Neural crest cell (in vitro differentiated cells): ENCODE measurements at regions not wholly inside any gene's neighbourhood (a gene's known extent, or its start where the extent isn't known, plus 50 kb on each side); places are given as distances from the start of the nearest gene placed in this dataset.

ENCODE experiments used
- DNase-seq: peaks from one replicate; pipeline ENCODE4 v3.0.0; 2021; ENCODE audit warnings: low read depth, mixed read lengths, low spot score
- H3K27ac Mint-ChIP-seq: one replicate; pipeline ENCODE4 v1.8.0; 2021; ENCODE audit warnings: mild to moderate bottlenecking, mixed read lengths; ENCODE audit not compliant: unreplicated experiment
- H3K27me3 Mint-ChIP-seq: 2 replicates; pipeline ENCODE4 v1.8.0; 2021; ENCODE audit warnings: low read depth, mild to moderate bottlenecking, mixed read lengths
- H3K36me3 Mint-ChIP-seq: 2 replicates; pipeline ENCODE4 v1.8.0; 2021; ENCODE audit warnings: low read depth, mild to moderate bottlenecking, mixed read lengths
- H3K4me1 Mint-ChIP-seq: 2 replicates; pipeline ENCODE4 v1.8.0; 2021; ENCODE audit warnings: mixed read lengths
- H3K4me3 Mint-ChIP-seq: one replicate; pipeline ENCODE4 v1.8.0; 2021; ENCODE audit warnings: mild to moderate bottlenecking, mixed read lengths
- H3K9me3 Mint-ChIP-seq: 2 replicates; pipeline ENCODE4 v1.8.0; 2021; ENCODE audit warnings: mixed read lengths
- TF ChIP-seq, protein P1 (sequence below): fragments of 200-600 bp; sonication (generic); conservative IDR thresholded peaks from 2 replicates; pipeline ENCODE4 v1.5.0; 2021; ENCODE audit warnings: antibody characterized with exemption, mild to moderate bottlenecking

- H3K27me3 Mint-ChIP-seq, result no peaks in the 10 kb centered on the region
- peaks cover 2% of the 10 kb centered on the region for H3K9me3 Mint-ChIP-seq
- TF ChIP-seq, protein P1, sequence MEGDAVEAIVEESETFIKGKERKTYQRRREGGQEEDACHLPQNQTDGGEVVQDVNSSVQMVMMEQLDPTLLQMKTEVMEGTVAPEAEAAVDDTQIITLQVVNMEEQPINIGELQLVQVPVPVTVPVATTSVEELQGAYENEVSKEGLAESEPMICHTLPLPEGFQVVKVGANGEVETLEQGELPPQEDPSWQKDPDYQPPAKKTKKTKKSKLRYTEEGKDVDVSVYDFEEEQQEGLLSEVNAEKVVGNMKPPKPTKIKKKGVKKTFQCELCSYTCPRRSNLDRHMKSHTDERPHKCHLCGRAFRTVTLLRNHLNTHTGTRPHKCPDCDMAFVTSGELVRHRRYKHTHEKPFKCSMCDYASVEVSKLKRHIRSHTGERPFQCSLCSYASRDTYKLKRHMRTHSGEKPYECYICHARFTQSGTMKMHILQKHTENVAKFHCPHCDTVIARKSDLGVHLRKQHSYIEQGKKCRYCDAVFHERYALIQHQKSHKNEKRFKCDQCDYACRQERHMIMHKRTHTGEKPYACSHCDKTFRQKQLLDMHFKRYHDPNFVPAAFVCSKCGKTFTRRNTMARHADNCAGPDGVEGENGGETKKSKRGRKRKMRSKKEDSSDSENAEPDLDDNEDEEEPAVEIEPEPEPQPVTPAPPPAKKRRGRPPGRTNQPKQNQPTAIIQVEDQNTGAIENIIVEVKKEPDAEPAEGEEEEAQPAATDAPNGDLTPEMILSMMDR, result no peak
- H3K27ac Mint-ChIP-seq, result no peak overlapping the region
- H3K36me3 Mint-ChIP-seq, result no peaks in the 10 kb centered on the region
- H3K4me3 Mint-ChIP-seq, result no peak overlapping the region
- no peaks in the 10 kb centered on the region for H3K4me1 Mint-ChIP-seq
- no peak for DNase-seq
Observed at GRCh38 chr18:73656691-73657090, 490.9 kb downstream of the FBXO15 start.

DNA sequence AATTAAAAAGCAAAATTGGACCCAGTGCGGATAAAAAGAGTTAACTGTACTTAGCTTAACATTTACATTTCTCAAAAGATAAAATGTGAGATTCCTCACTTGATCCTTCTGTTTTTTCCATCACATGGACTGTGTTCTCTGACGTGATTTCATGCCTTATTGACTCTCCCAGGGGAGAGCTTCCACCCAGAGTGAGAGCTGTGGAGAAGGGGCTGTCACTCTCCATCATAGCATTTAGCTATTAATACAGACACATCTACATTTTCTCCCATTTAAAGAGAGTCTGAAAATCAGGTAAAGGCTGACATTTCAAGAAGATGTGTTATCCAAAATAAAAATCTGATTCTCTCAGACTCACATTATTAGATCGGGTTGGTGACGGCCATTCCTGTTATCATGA lies 493.8 kb downstream of the FBXO15 start:
- TF ChIP-seq, protein P1, result no peak
- Mint-ChIP-seq H3K27ac (no peak overlapping the region), H3K9me3 (peaks cover 2% of the 10 kb centered on the region), H3K36me3 (no peaks in the 10 kb centered on the region), H3K4me3 (no peak overlapping the region), H3K27me3 (no peaks in the 10 kb centered on the region), H3K4me1 (no peaks in the 10 kb centered on the region)
- DNase-seq, result no peak

GRCh38 chr18:73653251-73653650 lies 494.4 kb downstream of the FBXO15 start:
- DNase-seq, result no peak
- peaks cover 2% of the 10 kb centered on the region for H3K9me3 Mint-ChIP-seq
- TF ChIP-seq, protein P1, result no peak
- no peaks in the 10 kb centered on the region for H3K36me3 Mint-ChIP-seq
- no peaks in the 10 kb centered on the region for H3K27me3 Mint-ChIP-seq
- no peaks in the 10 kb centered on the region for H3K4me1 Mint-ChIP-seq
- H3K4me3 Mint-ChIP-seq, result no peak overlapping the region
- no peak overlapping the region for H3K27ac Mint-ChIP-seq

DNA sequence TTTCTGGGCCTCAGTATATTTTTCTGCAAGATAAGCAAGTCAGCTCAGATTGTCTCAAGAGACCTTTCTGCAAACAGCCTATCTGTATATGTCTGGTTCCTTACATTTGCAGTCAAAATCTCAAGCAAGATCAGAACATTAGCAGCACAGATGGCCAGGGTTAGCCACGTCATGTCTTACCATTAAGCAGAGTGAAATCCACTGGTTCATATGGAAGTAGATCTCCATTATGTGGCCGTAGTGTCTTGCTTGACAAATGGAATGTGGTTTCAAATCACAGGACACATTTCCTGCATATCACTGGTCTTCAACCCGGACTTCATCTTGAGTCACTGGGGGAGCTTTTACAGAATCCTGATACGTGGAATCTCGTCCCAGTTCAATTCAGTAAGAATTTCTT lies 500.2 kb downstream of the FBXO15 start:
- Mint-ChIP-seq H3K36me3 (no peaks in the 10 kb centered on the region), H3K27me3 (no peaks in the 10 kb centered on the region), H3K4me1 (peaks cover 4% of the 10 kb centered on the region), H3K27ac (no peak overlapping the region), H3K9me3 (no peaks in the 10 kb centered on the region), H3K4me3 (no peak overlapping the region)
- DNase-seq, result no peak
- TF ChIP-seq, protein P1, result no peak

GRCh38 chr18:73646772-73647171 lies 500.9 kb downstream of the FBXO15 start:
- Mint-ChIP-seq H3K4me1 (peaks cover 4% of the 10 kb centered on the region), H3K4me3 (no peak overlapping the region), H3K9me3 (no peaks in the 10 kb centered on the region), H3K36me3 (no peaks in the 10 kb centered on the region), H3K27ac (no peak overlapping the region), H3K27me3 (no peaks in the 10 kb centered on the region)
- TF ChIP-seq, protein P1, result no peak
- no peak for DNase-seq

DNA sequence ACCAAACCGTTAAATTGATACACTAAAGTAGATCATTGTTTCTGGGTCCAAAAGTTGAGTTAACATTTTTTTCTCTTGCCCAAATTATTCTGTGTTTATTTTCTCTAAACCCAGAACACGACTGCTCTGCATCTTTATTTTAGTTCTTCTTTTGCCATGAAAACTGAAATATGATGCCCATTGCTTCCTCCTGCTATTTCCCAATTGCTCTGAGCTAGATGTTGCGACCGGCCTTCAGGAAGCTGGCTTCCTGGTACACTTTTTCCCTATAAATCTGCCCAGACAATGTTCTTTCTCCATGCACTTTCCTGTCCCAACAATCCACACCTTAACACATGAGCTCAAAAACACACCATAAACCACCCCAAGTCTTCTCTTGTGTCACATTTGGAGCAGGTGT lies 501.4 kb downstream of the FBXO15 start:
- Mint-ChIP-seq H3K4me3 (no peak overlapping the region), H3K4me1 (peaks cover 4% of the 10 kb centered on the region), H3K36me3 (no peaks in the 10 kb centered on the region), H3K27me3 (no peaks in the 10 kb centered on the region), H3K9me3 (no peaks in the 10 kb centered on the region), H3K27ac (no peak overlapping the region)
- TF ChIP-seq, protein P1, result no peak
- DNase-seq, result no peak
